HUES6 (cell line): ENCODE measurements at regions not wholly inside any gene's neighbourhood (a gene's known extent, or its start where the extent isn't known, plus 50 kb on each side); places are given as distances from the start of the nearest gene placed in this dataset.
"Not testable (repeated sequence)": the region's sequence is repeated elsewhere in the genome, so short reads cannot be mapped to it uniquely, and the experiment has no call there.

Experiments used
- H3K27ac ChIP-seq: 2 replicates; pipeline ENCODE4 v1.7.0; 2013; ENCODE audit warnings: low read depth, mild to moderate bottlenecking, low read length, inconsistent platforms
- H3K27me3 ChIP-seq: 2 replicates; pipeline ENCODE4 v1.6.1; 2013; ENCODE audit warnings: low read length; ENCODE audit not compliant: control insufficient read depth, insufficient read depth
- H3K36me3 ChIP-seq: 2 replicates; pipeline ENCODE4 v1.6.1; 2013; ENCODE audit warnings: low read length; ENCODE audit not compliant: control insufficient read depth, insufficient read depth
- H3K4me1 ChIP-seq: 2 replicates; pipeline ENCODE4 v1.6.1; 2013; ENCODE audit warnings: low read length; ENCODE audit not compliant: control insufficient read depth, insufficient read depth
- H3K4me3 ChIP-seq: 2 replicates; pipeline ENCODE4 v1.5.1; 2013; ENCODE audit warnings: low read depth, low read length
- H3K9ac ChIP-seq: one replicate; pipeline ENCODE4 v1.6.1; 2013; ENCODE audit warnings: mild to moderate bottlenecking, low read length
- H3K9me3 ChIP-seq: 2 replicates; pipeline ENCODE4 v1.6.1; 2013; ENCODE audit warnings: low read depth, low read length; ENCODE audit not compliant: control insufficient read depth, insufficient read depth

- H3K27ac ChIP-seq, result no peak overlapping the region
- no peak overlapping the region for H3K9ac ChIP-seq
- no peak overlapping the region for H3K4me3 ChIP-seq
- H3K4me1 ChIP-seq, result no peaks in the 10 kb centered on the region
- no peaks in the 10 kb centered on the region for H3K9me3 ChIP-seq
- H3K27me3 ChIP-seq, result no peaks in the 10 kb centered on the region
- H3K36me3 ChIP-seq, result no peaks in the 10 kb centered on the region
Observed at GRCh38 chr16:60818465-60818864, 1217.8 kb downstream of the CDH8 start.

- Histone ChIP-seq H3K4me1 (no peaks in the 10 kb centered on the region), H3K36me3 (no peaks in the 10 kb centered on the region), H3K27me3 (no peaks in the 10 kb centered on the region), H3K27ac (no peak overlapping the region), H3K9ac (no peak overlapping the region), H3K9me3 (no peaks in the 10 kb centered on the region), H3K4me3 (no peak overlapping the region)
Observed at GRCh38 chr16:60816461-60816860, 1219.8 kb downstream of the CDH8 start.

DNA sequence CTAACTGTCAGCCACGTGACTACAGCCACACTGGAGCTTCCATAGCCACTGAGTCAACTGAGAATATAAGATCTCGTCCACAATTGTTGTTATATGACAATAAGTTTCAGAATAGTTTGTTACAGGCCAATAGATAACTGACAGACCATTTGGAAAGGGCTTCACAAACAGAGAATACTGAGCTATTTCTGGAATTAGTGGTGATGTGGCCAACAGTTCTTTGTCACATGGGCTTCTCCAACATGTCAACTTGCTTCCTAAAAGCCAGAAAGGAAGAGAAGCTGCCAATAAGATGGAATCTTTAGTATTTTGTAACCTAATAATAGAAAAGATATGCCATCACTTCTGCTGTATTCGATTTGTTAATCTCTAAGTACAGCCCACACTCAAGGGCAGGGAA is 1220.4 kb downstream of the CDH8 start:
- Histone ChIP-seq H3K9me3 (no peaks in the 10 kb centered on the region), H3K27ac (no peak overlapping the region), H3K9ac (no peak overlapping the region), H3K4me1 (no peaks in the 10 kb centered on the region), H3K27me3 (no peaks in the 10 kb centered on the region), H3K36me3 (no peaks in the 10 kb centered on the region), H3K4me3 (no peak overlapping the region)

DNA sequence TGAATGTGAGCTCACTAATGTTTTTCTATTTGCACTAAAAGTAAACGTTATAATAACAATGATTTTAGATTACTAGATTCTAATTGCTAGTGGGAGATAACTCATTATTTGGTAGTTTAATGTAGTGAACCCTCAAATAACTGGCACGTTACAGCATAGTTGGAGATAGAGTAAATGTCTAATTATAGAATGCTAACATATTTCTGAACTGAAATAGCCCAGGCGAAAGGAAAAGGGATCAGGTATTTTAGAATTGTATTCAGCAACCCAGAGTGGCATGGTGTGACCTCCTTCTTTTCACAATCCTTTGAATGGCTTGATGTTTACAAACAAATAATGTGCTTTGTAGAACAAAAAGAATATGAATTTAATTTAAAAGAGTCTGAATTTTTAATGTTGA is 1221.2 kb downstream of the CDH8 start:
- Histone ChIP-seq H3K4me3 (no peak overlapping the region), H3K36me3 (no peaks in the 10 kb centered on the region), H3K27me3 (no peaks in the 10 kb centered on the region), H3K9ac (no peak overlapping the region), H3K4me1 (no peaks in the 10 kb centered on the region), H3K27ac (no peak overlapping the region), H3K9me3 (no peaks in the 10 kb centered on the region)

DNA sequence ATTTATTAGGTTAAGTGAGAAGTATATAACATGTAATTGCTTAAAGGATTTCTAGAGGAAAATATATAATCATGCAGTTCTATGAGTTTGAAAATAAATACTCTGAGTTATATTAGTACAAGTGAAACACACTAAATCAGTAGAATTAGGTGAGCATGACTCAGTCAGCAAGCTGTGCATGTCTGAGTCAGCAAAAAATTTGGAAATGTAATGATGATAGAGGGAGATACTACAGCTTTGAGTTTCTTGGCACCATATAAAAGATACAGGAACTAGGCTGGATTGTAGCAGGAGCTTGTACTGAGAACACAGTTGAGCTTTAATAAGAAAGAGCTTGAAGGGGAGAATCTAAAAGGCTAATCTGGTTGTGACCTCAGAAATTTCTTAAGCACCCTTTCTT is 1224.6 kb downstream of the CDH8 start:
- H3K27me3 ChIP-seq, result no peaks in the 10 kb centered on the region
- no peaks in the 10 kb centered on the region for H3K36me3 ChIP-seq
- no peak overlapping the region for H3K4me3 ChIP-seq
- H3K27ac ChIP-seq, result no peak overlapping the region
- no peak overlapping the region for H3K9ac ChIP-seq
- no peaks in the 10 kb centered on the region for H3K4me1 ChIP-seq
- H3K9me3 ChIP-seq, result no peaks in the 10 kb centered on the region

GRCh38 chr16:60811051-60811608 is 1225.1 kb downstream of the CDH8 start:
- Histone ChIP-seq H3K27ac (no peak overlapping the region), H3K4me1 (no peaks in the 10 kb centered on the region), H3K9me3 (no peaks in the 10 kb centered on the region), H3K4me3 (no peak overlapping the region), H3K36me3 (no peaks in the 10 kb centered on the region), H3K9ac (no peak overlapping the region), H3K27me3 (no peaks in the 10 kb centered on the region)

DNA sequence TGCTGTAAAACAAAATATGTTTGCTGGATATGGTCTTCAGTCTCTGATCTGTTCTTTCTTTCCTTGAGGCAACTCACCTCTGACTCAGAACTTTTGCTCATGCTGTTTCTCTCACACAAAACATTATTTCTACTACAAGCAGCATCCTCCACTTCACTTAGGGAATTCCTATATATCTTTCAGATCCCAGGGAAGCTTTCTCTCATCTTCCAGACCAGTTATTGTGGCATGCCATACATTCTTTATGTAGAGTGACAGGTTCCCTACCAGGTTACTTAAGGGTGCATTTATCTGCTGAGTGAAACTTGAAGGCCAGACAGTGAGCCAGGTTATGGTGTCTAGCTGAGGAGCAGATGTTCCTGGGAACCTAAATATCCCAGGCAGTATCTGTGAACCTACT is 1226.0 kb downstream of the CDH8 start:
- no peaks in the 10 kb centered on the region for H3K4me1 ChIP-seq
- no peaks in the 10 kb centered on the region for H3K36me3 ChIP-seq
- H3K9ac ChIP-seq, result no peak overlapping the region
- no peak overlapping the region for H3K27ac ChIP-seq
- H3K4me3 ChIP-seq, result no peak overlapping the region
- no peaks in the 10 kb centered on the region for H3K27me3 ChIP-seq
- H3K9me3 ChIP-seq, result no peaks in the 10 kb centered on the region

GRCh38 chr16:60792437-60792836 is 1243.8 kb downstream of the CDH8 start:
- Histone ChIP-seq H3K4me3 (no peak overlapping the region), H3K27ac (no peak overlapping the region), H3K9ac (no peak overlapping the region), H3K27me3 (no peaks in the 10 kb centered on the region), H3K4me1 (peaks cover 5% of the 10 kb centered on the region; the same call in 1 of the 2 replicates), H3K36me3 (no peaks in the 10 kb centered on the region), H3K9me3 (no peaks in the 10 kb centered on the region)

GRCh38 chr16:60788631-60789030 is 1247.6 kb downstream of the CDH8 start:
- Histone ChIP-seq H3K9ac (no peak overlapping the region), H3K27me3 (no peaks in the 10 kb centered on the region), H3K27ac (no peak overlapping the region), H3K9me3 (no peaks in the 10 kb centered on the region), H3K4me3 (no peak overlapping the region), H3K36me3 (no peaks in the 10 kb centered on the region), H3K4me1 (no peaks in the 10 kb centered on the region)

GRCh38 chr16:60776281-60776680 is 1260.0 kb downstream of the CDH8 start:
- H3K27ac ChIP-seq, result no peak overlapping the region
- H3K4me3 ChIP-seq, result no peak overlapping the region
- H3K27me3 ChIP-seq, result no peaks in the 10 kb centered on the region
- no peak overlapping the region for H3K9ac ChIP-seq
- H3K4me1 ChIP-seq, result no peaks in the 10 kb centered on the region
- peaks cover 5% of the 10 kb centered on the region for H3K9me3 ChIP-seq
- H3K36me3 ChIP-seq, result no peaks in the 10 kb centered on the region

- H3K27me3 ChIP-seq, result no peaks in the 10 kb centered on the region
- peaks cover 14% of the 10 kb centered on the region for H3K9me3 ChIP-seq
- H3K36me3 ChIP-seq, result no peaks in the 10 kb centered on the region
- H3K4me1 ChIP-seq, result no peaks in the 10 kb centered on the region
- H3K9ac ChIP-seq, result no peak overlapping the region
- H3K27ac ChIP-seq, result no peak overlapping the region
- no peak overlapping the region for H3K4me3 ChIP-seq
Observed at GRCh38 chr16:60771138-60771537, 1265.1 kb downstream of the CDH8 start.

DNA sequence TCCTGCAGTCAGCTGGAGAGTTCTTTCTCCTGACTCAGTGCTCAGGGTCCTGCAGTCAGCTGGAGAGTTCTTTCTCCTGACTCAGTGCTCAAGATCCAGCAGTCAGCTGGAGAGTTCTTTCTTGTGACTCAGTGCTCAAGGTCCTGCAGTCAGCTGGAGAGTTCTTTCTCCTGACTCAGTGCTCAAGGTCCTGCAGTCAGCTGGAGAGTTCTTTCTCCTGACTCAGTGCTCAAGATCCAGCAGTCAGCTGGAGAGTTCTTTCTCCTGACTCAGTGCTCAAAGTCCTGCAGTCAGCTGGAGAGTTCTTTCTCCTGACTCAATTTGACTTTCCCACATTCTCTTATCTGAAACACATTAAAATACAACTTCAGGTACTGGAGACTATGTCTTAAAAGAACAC is 1265.9 kb downstream of the CDH8 start:
- H3K4me1 ChIP-seq, H3K36me3 ChIP-seq, H3K27ac ChIP-seq, H3K27me3 ChIP-seq, H3K4me3 ChIP-seq, H3K9ac ChIP-seq: not testable (repeated sequence)
- peaks cover 14% of the 10 kb centered on the region for H3K9me3 ChIP-seq
